ENCODE measurements at regions not wholly inside any gene's neighbourhood (a gene's known extent, or its start where the extent isn't known, plus 50 kb on each side); places are given as distances from the start of the nearest gene placed in this dataset.

- Mint-ChIP-seq H3K27me3 (ENCODE audit: insufficient read depth, unreplicated experiment) (no peaks in the 10 kb centered on the region), H3K4me3 (ENCODE audit: unreplicated experiment) (no peak overlapping the region), H3K4me1 (ENCODE audit: low read depth, unreplicated experiment) (no peaks in the 10 kb centered on the region), H3K9me3 (ENCODE audit: unreplicated experiment) (no peaks in the 10 kb centered on the region), H3K36me3 (ENCODE audit: insufficient read depth, unreplicated experiment) (no peaks in the 10 kb centered on the region), H3K27ac (ENCODE audit: unreplicated experiment) (no peak overlapping the region)
- TF ChIP-seq CTCF (IDR thresholded peaks at IDR 0.05; ENCODE audit: insufficient read depth in 1 of 2, low read depth in 1 of 2, low read length in 1 of 2, severe bottlenecking in 1 of 2, unreplicated experiment in 1 of 2), result no peak
- CTCF ChIA-PET, result no interaction called here
- BruUV-seq (replicated peaks), result no TSS peak
- no peaks in the 10 kb centered on the region for H3K4me1 ChIP-seq
- peak in 1 of 2 experiments; percentile 37 for DNase-seq
- H3K9me3 ChIP-seq, result no peaks in the 10 kb centered on the region
- intact Hi-C loops (cut with micrococcal nuclease; ENCODE audit: unreplicated experiment), result no loop called here
- H3K36me3 ChIP-seq (ENCODE audit: control insufficient read depth, insufficient read depth, low read length), result no peaks in the 10 kb centered on the region
- H3K27me3 ChIP-seq (replicated peaks; ENCODE audit: control insufficient read depth, insufficient read depth, low read length), result no peaks in the 10 kb centered on the region
- no peak overlapping the region for H3K4me3 ChIP-seq (ENCODE audit: low read depth, low read length)
- POLR2A ChIA-PET, result no interaction called here
Measured at GRCh38 chr2:34652636-34653035, 1053.5 kb upstream of the FAM98A start.

- Mint-ChIP-seq H3K4me1 (ENCODE audit: low read depth, unreplicated experiment) (no peaks in the 10 kb centered on the region), H3K27me3 (ENCODE audit: insufficient read depth, unreplicated experiment) (no peaks in the 10 kb centered on the region), H3K36me3 (ENCODE audit: insufficient read depth, unreplicated experiment) (no peaks in the 10 kb centered on the region), H3K4me3 (ENCODE audit: unreplicated experiment) (no peak overlapping the region), H3K27ac (ENCODE audit: unreplicated experiment) (no peak overlapping the region), H3K9me3 (ENCODE audit: unreplicated experiment) (peaks cover 12% of the 10 kb centered on the region)
- no peaks in the 10 kb centered on the region for H3K4me1 ChIP-seq
- no peaks in the 10 kb centered on the region for H3K36me3 ChIP-seq (ENCODE audit: control insufficient read depth, insufficient read depth, low read length)
- no peaks in the 10 kb centered on the region for H3K27me3 ChIP-seq (replicated peaks; ENCODE audit: control insufficient read depth, insufficient read depth, low read length)
- no peak for DNase-seq
- no peak for TF ChIP-seq CTCF (IDR thresholded peaks at IDR 0.05; ENCODE audit: insufficient read depth in 1 of 2, low read depth in 1 of 2, low read length in 1 of 2, severe bottlenecking in 1 of 2, unreplicated experiment in 1 of 2)
- ChIA-PET POLR2A (no interaction called here), CTCF (no interaction called here)
- no peaks in the 10 kb centered on the region for H3K9me3 ChIP-seq
- BruUV-seq (replicated peaks), result no TSS peak
- no peak overlapping the region for H3K4me3 ChIP-seq (ENCODE audit: low read depth, low read length)
- intact Hi-C loops (cut with micrococcal nuclease; ENCODE audit: unreplicated experiment), result no loop called here
Measured at GRCh38 chr2:34646901-34647300, 1047.8 kb upstream of the FAM98A start.

GRCh38 chr2:34632327-34632726, 1033.2 kb upstream of the FAM98A start:
- intact Hi-C loops (cut with micrococcal nuclease; ENCODE audit: unreplicated experiment), result no loop called here

More at GRCh38 chr2:34632327-34632726, 1033.2 kb upstream of the FAM98A start:
- Mint-ChIP-seq H3K4me1 (ENCODE audit: low read depth, unreplicated experiment) (no peaks in the 10 kb centered on the region), H3K4me3 (ENCODE audit: unreplicated experiment) (no peak overlapping the region), H3K27ac (ENCODE audit: unreplicated experiment) (no peak overlapping the region), H3K36me3 (ENCODE audit: insufficient read depth, unreplicated experiment) (no peaks in the 10 kb centered on the region), H3K27me3 (ENCODE audit: insufficient read depth, unreplicated experiment) (no peaks in the 10 kb centered on the region), H3K9me3 (ENCODE audit: unreplicated experiment) (peaks cover 19% of the 10 kb centered on the region)
- ChIA-PET CTCF (no interaction called here), POLR2A (no interaction called here)
- no peak for TF ChIP-seq CTCF (IDR thresholded peaks at IDR 0.05; ENCODE audit: insufficient read depth in 1 of 2, low read depth in 1 of 2, low read length in 1 of 2, severe bottlenecking in 1 of 2, unreplicated experiment in 1 of 2)
- no peaks in the 10 kb centered on the region for H3K27me3 ChIP-seq (replicated peaks; ENCODE audit: control insufficient read depth, insufficient read depth, low read length)
- no TSS peak for BruUV-seq (replicated peaks)
- H3K4me3 ChIP-seq (ENCODE audit: low read depth, low read length), result no peak overlapping the region
- no peaks in the 10 kb centered on the region for H3K36me3 ChIP-seq (ENCODE audit: control insufficient read depth, insufficient read depth, low read length)
- H3K9me3 ChIP-seq, result no peaks in the 10 kb centered on the region
- H3K4me1 ChIP-seq, result no peaks in the 10 kb centered on the region
- DNase-seq, result no peak

Measured in Caco-2 (cell line).